ENCODE measurements at regions not wholly inside any gene's neighbourhood (a gene's known extent, or its start where the extent isn't known, plus 50 kb on each side); places are given as distances from the start of the nearest gene placed in this dataset.

GRCh38 chr15:29457729-29458128 lies 188.1 kb upstream of the NSMCE3 start:
- Histone ChIP-seq H3K27ac (ENCODE audit: low read length) (no peak overlapping the region), H3K9ac (ENCODE audit: low read length in 2 of 2) (no peak overlapping the region), H3K4me1 (ENCODE audit: control insufficient read depth, insufficient read depth, low read length) (peaks cover 32% of the 10 kb centered on the region), H3K9me3 (ENCODE audit: control insufficient read depth in 2 of 2, low read length in 2 of 2) (no peaks in the 10 kb centered on the region), H3K27me3 (ENCODE audit: control insufficient read depth in 1 of 2, insufficient read depth in 2 of 2, low read length in 2 of 2) (no peaks in the 10 kb centered on the region), H3K36me3 (ENCODE audit: control insufficient read depth in 2 of 2, insufficient read depth in 2 of 2, low read length in 2 of 2) (no peaks in the 10 kb centered on the region), H3K4me3 (ENCODE audit: low read length in 2 of 2) (no peak overlapping the region)

- Histone ChIP-seq H3K4me3 (ENCODE audit: low read length in 2 of 2) (no peak overlapping the region), H3K9ac (ENCODE audit: low read length in 2 of 2) (no peak overlapping the region), H3K9me3 (ENCODE audit: control insufficient read depth in 2 of 2, low read length in 2 of 2) (no peaks in the 10 kb centered on the region), H3K27ac (ENCODE audit: low read length) (no peak overlapping the region), H3K27me3 (ENCODE audit: control insufficient read depth in 1 of 2, insufficient read depth in 2 of 2, low read length in 2 of 2) (no peaks in the 10 kb centered on the region), H3K36me3 (ENCODE audit: control insufficient read depth in 2 of 2, insufficient read depth in 2 of 2, low read length in 2 of 2) (no peaks in the 10 kb centered on the region), H3K4me1 (ENCODE audit: control insufficient read depth, insufficient read depth, low read length) (peaks cover 32% of the 10 kb centered on the region)
Observed at GRCh38 chr15:29456964-29457363, 187.3 kb upstream of the NSMCE3 start.

- H3K4me3 ChIP-seq (ENCODE audit: low read length in 2 of 2): no peak overlapping the region
- H3K27me3 ChIP-seq (ENCODE audit: control insufficient read depth in 1 of 2, insufficient read depth in 2 of 2, low read length in 2 of 2): no peaks in the 10 kb centered on the region
- no peak overlapping the region for H3K27ac ChIP-seq (ENCODE audit: low read length)
- H3K9ac ChIP-seq (ENCODE audit: low read length in 2 of 2): no peak overlapping the region
- H3K9me3 ChIP-seq (ENCODE audit: control insufficient read depth in 2 of 2, low read length in 2 of 2): no peaks in the 10 kb centered on the region
- peaks cover 32% of the 10 kb centered on the region for H3K4me1 ChIP-seq (ENCODE audit: control insufficient read depth, insufficient read depth, low read length)
- no peaks in the 10 kb centered on the region for H3K36me3 ChIP-seq (ENCODE audit: control insufficient read depth in 2 of 2, insufficient read depth in 2 of 2, low read length in 2 of 2)
Observed at GRCh38 chr15:29456255-29456654, 186.6 kb upstream of the NSMCE3 start.

GRCh38 chr15:29455530-29455929 lies 185.9 kb upstream of the NSMCE3 start:
- no peaks in the 10 kb centered on the region for H3K9me3 ChIP-seq (ENCODE audit: control insufficient read depth in 2 of 2, low read length in 2 of 2)
- H3K4me1 ChIP-seq (ENCODE audit: control insufficient read depth, insufficient read depth, low read length): peaks cover 32% of the 10 kb centered on the region
- no peak overlapping the region for H3K4me3 ChIP-seq (ENCODE audit: low read length in 2 of 2)
- no peak overlapping the region for H3K27ac ChIP-seq (ENCODE audit: low read length)
- H3K27me3 ChIP-seq (ENCODE audit: control insufficient read depth in 1 of 2, insufficient read depth in 2 of 2, low read length in 2 of 2): no peaks in the 10 kb centered on the region
- no peaks in the 10 kb centered on the region for H3K36me3 ChIP-seq (ENCODE audit: control insufficient read depth in 2 of 2, insufficient read depth in 2 of 2, low read length in 2 of 2)
- H3K9ac ChIP-seq (ENCODE audit: low read length in 2 of 2): no peak overlapping the region

- no peaks in the 10 kb centered on the region for H3K9me3 ChIP-seq (ENCODE audit: control insufficient read depth in 2 of 2, low read length in 2 of 2)
- no peaks in the 10 kb centered on the region for H3K36me3 ChIP-seq (ENCODE audit: control insufficient read depth in 2 of 2, insufficient read depth in 2 of 2, low read length in 2 of 2)
- H3K4me3 ChIP-seq (ENCODE audit: low read length in 2 of 2): no peak overlapping the region
- peaks cover 32% of the 10 kb centered on the region for H3K4me1 ChIP-seq (ENCODE audit: control insufficient read depth, insufficient read depth, low read length)
- no peaks in the 10 kb centered on the region for H3K27me3 ChIP-seq (ENCODE audit: control insufficient read depth in 1 of 2, insufficient read depth in 2 of 2, low read length in 2 of 2)
- no peak overlapping the region for H3K27ac ChIP-seq (ENCODE audit: low read length)
- H3K9ac ChIP-seq (ENCODE audit: low read length in 2 of 2): no peak overlapping the region
Observed at GRCh38 chr15:29455055-29455454, 185.4 kb upstream of the NSMCE3 start.

- Histone ChIP-seq H3K36me3 (ENCODE audit: control insufficient read depth in 2 of 2, insufficient read depth in 2 of 2, low read length in 2 of 2) (no peaks in the 10 kb centered on the region), H3K9ac (ENCODE audit: low read length in 2 of 2) (no peak overlapping the region), H3K27me3 (ENCODE audit: control insufficient read depth in 1 of 2, insufficient read depth in 2 of 2, low read length in 2 of 2) (no peaks in the 10 kb centered on the region), H3K4me3 (ENCODE audit: low read length in 2 of 2) (no peak overlapping the region), H3K4me1 (ENCODE audit: control insufficient read depth, insufficient read depth, low read length) (peaks cover 32% of the 10 kb centered on the region), H3K27ac (ENCODE audit: low read length) (no peak overlapping the region), H3K9me3 (ENCODE audit: control insufficient read depth in 2 of 2, low read length in 2 of 2) (no peaks in the 10 kb centered on the region)
Observed at GRCh38 chr15:29454506-29454905, 184.9 kb upstream of the NSMCE3 start.

- Histone ChIP-seq H3K36me3 (ENCODE audit: control insufficient read depth in 2 of 2, insufficient read depth in 2 of 2, low read length in 2 of 2) (no peaks in the 10 kb centered on the region), H3K27me3 (ENCODE audit: control insufficient read depth in 1 of 2, insufficient read depth in 2 of 2, low read length in 2 of 2) (no peaks in the 10 kb centered on the region), H3K4me3 (ENCODE audit: low read length in 2 of 2) (no peak overlapping the region), H3K4me1 (ENCODE audit: control insufficient read depth, insufficient read depth, low read length) (peaks cover 32% of the 10 kb centered on the region), H3K27ac (ENCODE audit: low read length) (no peak overlapping the region), H3K9me3 (ENCODE audit: control insufficient read depth in 2 of 2, low read length in 2 of 2) (no peaks in the 10 kb centered on the region), H3K9ac (ENCODE audit: low read length in 2 of 2) (no peak overlapping the region)
Observed at GRCh38 chr15:29452881-29453731, 183.5 kb upstream of the NSMCE3 start.

GRCh38 chr15:29451201-29451781 lies 181.7 kb upstream of the NSMCE3 start:
- Histone ChIP-seq H3K27me3 (ENCODE audit: control insufficient read depth in 1 of 2, insufficient read depth in 2 of 2, low read length in 2 of 2) (no peaks in the 10 kb centered on the region), H3K4me3 (ENCODE audit: low read length in 2 of 2) (no peak overlapping the region), H3K4me1 (ENCODE audit: control insufficient read depth, insufficient read depth, low read length) (peaks cover 27% of the 10 kb centered on the region), H3K9ac (ENCODE audit: low read length in 2 of 2) (no peak overlapping the region), H3K27ac (ENCODE audit: low read length) (no peak overlapping the region), H3K36me3 (ENCODE audit: control insufficient read depth in 2 of 2, insufficient read depth in 2 of 2, low read length in 2 of 2) (no peaks in the 10 kb centered on the region), H3K9me3 (ENCODE audit: control insufficient read depth in 2 of 2, low read length in 2 of 2) (no peaks in the 10 kb centered on the region)

- Histone ChIP-seq H3K36me3 (ENCODE audit: control insufficient read depth in 2 of 2, insufficient read depth in 2 of 2, low read length in 2 of 2) (no peaks in the 10 kb centered on the region), H3K4me3 (ENCODE audit: low read length in 2 of 2) (no peak overlapping the region), H3K27ac (ENCODE audit: low read length) (no peak overlapping the region), H3K9ac (ENCODE audit: low read length in 2 of 2) (no peak overlapping the region), H3K9me3 (ENCODE audit: control insufficient read depth in 2 of 2, low read length in 2 of 2) (no peaks in the 10 kb centered on the region), H3K27me3 (ENCODE audit: control insufficient read depth in 1 of 2, insufficient read depth in 2 of 2, low read length in 2 of 2) (no peaks in the 10 kb centered on the region), H3K4me1 (ENCODE audit: control insufficient read depth, insufficient read depth, low read length) (peaks cover 9% of the 10 kb centered on the region)
Observed at GRCh38 chr15:29449136-29449535, 179.5 kb upstream of the NSMCE3 start.

- no peaks in the 10 kb centered on the region for H3K27me3 ChIP-seq (ENCODE audit: control insufficient read depth in 1 of 2, insufficient read depth in 2 of 2, low read length in 2 of 2)
- no peaks in the 10 kb centered on the region for H3K36me3 ChIP-seq (ENCODE audit: control insufficient read depth in 2 of 2, insufficient read depth in 2 of 2, low read length in 2 of 2)
- no peak overlapping the region for H3K9ac ChIP-seq (ENCODE audit: low read length in 2 of 2)
- H3K27ac ChIP-seq (ENCODE audit: low read length): no peak overlapping the region
- H3K9me3 ChIP-seq (ENCODE audit: control insufficient read depth in 2 of 2, low read length in 2 of 2): no peaks in the 10 kb centered on the region
- H3K4me3 ChIP-seq (ENCODE audit: low read length in 2 of 2): no peak overlapping the region
- peaks cover 5% of the 10 kb centered on the region for H3K4me1 ChIP-seq (ENCODE audit: control insufficient read depth, insufficient read depth, low read length)
Observed at GRCh38 chr15:29448320-29448719, 178.7 kb upstream of the NSMCE3 start.

- Histone ChIP-seq H3K9ac (ENCODE audit: low read length in 2 of 2) (no peak overlapping the region), H3K4me3 (ENCODE audit: low read length in 2 of 2) (no peak overlapping the region), H3K9me3 (ENCODE audit: control insufficient read depth in 2 of 2, low read length in 2 of 2) (no peaks in the 10 kb centered on the region), H3K36me3 (ENCODE audit: control insufficient read depth in 2 of 2, insufficient read depth in 2 of 2, low read length in 2 of 2) (no peaks in the 10 kb centered on the region), H3K27me3 (ENCODE audit: control insufficient read depth in 1 of 2, insufficient read depth in 2 of 2, low read length in 2 of 2) (no peaks in the 10 kb centered on the region), H3K27ac (ENCODE audit: low read length) (no peak overlapping the region), H3K4me1 (ENCODE audit: control insufficient read depth, insufficient read depth, low read length) (no peaks in the 10 kb centered on the region)
Observed at GRCh38 chr15:29446480-29446879, 176.9 kb upstream of the NSMCE3 start.
